Gastroesophageal sphincter (tissue), 3 donors: ENCODE measurements at regions not wholly inside any gene's neighbourhood (a gene's known extent, or its start where the extent isn't known, plus 50 kb on each side); places are given as distances from the start of the nearest gene placed in this dataset.

Experiments used
- EP300 ChIP-seq: sonication (generic); formaldehyde crosslinking; IDR thresholded peaks from one replicate; pipeline ENCODE4 v1.6.1; 2017; ENCODE audit warnings: antibody characterized with exemption, mild to moderate bottlenecking
- POLR2A ChIP-seq, 2 donors: fragments of 450-650 bp; IDR thresholded peaks; one replicate each; pipeline ENCODE4 v1.6.1; 2017; ENCODE audit warnings: antibody characterized with exemption in 2 of 2, mild to moderate bottlenecking in 2 of 2, moderate library complexity in 1 of 2
- POLR2AphosphoS5 ChIP-seq: sonication (generic); formaldehyde crosslinking; IDR thresholded peaks from one replicate; pipeline ENCODE4 v1.6.1; 2017; ENCODE audit warnings: antibody characterized with exemption
- TF ChIP-seq, protein P1 (sequence below), 4 experiments: fragments of 200-600 bp in 2 of 4; fragments of 450-650 bp in 2 of 4; sonication (generic) in 1 of 4; IDR thresholded peaks; one replicate each; pipeline ENCODE4 v1.5.1; 2017 to 2019; ENCODE audit warnings: antibody characterized with exemption in 4 of 4, mild to moderate bottlenecking in 2 of 4, moderate library complexity in 2 of 4

DNA sequence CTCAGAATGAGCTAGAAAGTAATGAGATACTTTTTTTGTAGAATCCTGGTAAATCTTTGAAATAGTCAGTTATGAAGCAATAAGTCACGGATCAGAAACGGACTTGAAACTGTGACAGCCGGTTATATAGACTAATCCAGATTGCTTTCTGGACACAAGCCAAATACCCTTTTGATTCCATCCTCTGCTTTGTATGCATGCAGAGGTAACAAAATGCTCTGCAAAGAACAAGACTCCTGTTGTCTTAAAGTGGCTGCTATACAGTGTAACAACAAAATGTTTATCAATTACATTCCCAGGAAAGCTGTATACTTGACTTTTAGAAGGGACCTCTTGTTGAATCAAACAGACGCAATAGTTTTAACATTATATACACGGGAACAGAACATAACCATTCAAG is 66.5 kb upstream of the STARD13 start:
- TF ChIP-seq, protein P1, sequence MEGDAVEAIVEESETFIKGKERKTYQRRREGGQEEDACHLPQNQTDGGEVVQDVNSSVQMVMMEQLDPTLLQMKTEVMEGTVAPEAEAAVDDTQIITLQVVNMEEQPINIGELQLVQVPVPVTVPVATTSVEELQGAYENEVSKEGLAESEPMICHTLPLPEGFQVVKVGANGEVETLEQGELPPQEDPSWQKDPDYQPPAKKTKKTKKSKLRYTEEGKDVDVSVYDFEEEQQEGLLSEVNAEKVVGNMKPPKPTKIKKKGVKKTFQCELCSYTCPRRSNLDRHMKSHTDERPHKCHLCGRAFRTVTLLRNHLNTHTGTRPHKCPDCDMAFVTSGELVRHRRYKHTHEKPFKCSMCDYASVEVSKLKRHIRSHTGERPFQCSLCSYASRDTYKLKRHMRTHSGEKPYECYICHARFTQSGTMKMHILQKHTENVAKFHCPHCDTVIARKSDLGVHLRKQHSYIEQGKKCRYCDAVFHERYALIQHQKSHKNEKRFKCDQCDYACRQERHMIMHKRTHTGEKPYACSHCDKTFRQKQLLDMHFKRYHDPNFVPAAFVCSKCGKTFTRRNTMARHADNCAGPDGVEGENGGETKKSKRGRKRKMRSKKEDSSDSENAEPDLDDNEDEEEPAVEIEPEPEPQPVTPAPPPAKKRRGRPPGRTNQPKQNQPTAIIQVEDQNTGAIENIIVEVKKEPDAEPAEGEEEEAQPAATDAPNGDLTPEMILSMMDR (IDR thresholded peaks at IDR 0.05), result no peak
- TF ChIP-seq POLR2A (IDR thresholded peaks at IDR 0.05) (no peak), EP300 (no peak), POLR2AphosphoS5 (no peak)
